ENCODE measurements at regions not wholly inside any gene's neighbourhood (a gene's known extent, or its start where the extent isn't known, plus 50 kb on each side); places are given as distances from the start of the nearest gene placed in this dataset.

GRCh38 chr11:59302991-59303390 lies 55.7 kb upstream of the OR5AN1 start:
- no peak for DNase-seq

DNA sequence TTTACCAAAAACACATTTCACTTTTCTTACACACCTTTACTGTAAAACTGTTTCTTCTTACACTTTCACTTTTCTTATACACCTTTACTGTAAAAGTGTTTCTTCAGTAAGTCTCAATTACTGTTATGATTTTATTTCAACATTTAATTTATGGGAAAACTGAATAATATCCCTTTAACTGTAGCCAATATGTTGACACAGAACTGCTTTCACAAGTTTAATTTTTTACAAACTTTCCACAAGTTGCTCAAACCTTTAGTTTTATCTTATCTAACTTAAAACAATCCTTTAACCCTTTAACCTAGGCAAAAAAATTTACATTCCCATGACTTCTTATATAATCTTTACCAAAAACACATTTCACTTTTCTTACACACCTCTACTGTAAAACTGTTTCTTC lies 63.3 kb upstream of the OR5AN1 start:
- no peak for DNase-seq

GRCh38 chr11:59292611-59293010 lies 66.1 kb upstream of the OR5AN1 start:
- no peak for DNase-seq

- no peak for DNase-seq
These were observed 67.5 kb upstream of the OR5AN1 start for GRCh38 chr11:59291228-59291627.

DNA sequence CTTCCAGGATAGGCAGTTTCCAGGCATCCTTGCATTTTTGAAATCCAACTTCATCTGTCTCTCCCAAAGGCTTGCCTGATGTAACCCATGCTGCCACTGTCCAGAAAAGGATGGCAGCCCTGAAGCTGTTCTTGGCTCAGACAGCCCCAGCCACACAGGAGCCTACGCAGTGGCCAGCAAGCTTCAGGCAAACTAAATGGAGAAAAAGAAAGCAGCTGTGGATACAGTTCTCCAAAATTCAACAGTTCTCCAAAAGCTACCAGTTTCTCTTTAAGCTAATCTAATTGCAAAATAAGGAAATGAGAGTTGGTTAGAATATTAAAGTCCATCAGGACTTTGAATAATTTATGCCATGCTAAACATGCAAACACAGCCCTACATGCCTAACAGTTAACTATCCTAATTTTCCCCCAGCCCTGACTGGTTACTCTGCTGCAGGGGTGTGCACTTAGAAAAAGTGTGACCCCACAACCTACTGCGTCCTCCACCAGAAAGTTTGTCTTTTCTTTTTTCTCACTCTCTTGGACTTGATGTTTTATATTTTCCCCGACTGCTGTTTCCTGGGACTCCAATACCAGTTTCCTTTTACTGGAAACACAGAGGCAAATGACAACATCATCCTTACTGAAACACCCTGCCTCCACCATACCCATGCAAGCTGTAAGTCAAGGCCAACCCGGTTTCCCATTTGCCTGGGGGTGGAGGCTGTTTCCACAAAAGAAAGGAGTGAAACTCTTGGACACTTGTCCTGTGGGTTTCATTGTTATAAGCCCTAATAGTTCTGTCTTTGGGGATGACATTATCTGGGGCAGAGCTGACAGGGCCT lies 69.1 kb upstream of the OR5AN1 start:
- DNase-seq = no peak

DNA sequence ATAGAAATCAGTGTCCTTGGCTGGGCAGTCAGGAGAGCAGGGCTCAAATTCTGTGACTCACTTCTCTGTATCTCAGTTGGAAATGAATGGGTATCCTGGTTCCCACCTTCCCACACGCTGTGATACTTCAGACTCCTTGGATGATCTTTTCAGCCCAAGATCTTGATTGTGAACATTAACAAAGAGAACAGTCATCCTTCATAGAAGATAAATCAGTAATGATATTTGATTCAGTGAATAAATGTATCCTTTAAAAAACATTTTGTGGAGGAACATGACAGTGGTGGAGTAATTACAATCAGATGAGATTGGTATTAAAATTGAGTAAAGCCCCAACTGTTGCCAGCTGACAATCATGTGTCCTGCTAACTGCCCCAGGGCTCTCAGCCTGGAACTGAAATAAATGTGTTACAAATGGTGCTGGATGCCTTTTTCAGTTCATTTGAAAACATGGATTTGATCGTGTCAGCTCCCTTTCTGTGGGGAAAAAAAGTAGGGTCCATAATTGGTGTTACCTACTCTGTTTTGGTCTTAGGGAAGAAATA lies 72.9 kb upstream of the OR5AN1 start:
- no peak for DNase-seq

DNA sequence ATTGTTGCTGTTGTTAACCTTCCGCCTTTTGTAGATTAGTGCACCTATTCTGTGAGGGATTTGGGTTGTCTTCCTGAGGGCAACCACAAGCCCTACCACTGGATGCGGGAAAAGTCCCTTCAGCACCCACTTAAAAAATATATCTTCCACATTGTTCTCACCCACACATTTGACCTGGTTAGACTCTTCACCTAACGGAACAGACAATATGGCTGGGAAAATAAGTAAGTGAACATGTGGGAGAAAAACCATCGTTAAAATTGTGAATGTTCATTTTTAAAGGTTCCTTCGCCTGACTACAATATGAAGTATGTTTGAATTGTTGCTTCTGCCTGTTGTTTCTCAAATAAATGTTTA lies 72.0 kb upstream of the MPEG1 start:
- no peak for DNase-seq

GRCh38 chr11:59283825-59284772 lies 71.4 kb upstream of the MPEG1 start:
- peak; percentile 80 for DNase-seq

- no peak for DNase-seq
These were observed 70.6 kb upstream of the MPEG1 start for GRCh38 chr11:59283311-59283710.

- DNase-seq = no peak
These were observed 68.5 kb upstream of the MPEG1 start for GRCh38 chr11:59281177-59281576.

DNA sequence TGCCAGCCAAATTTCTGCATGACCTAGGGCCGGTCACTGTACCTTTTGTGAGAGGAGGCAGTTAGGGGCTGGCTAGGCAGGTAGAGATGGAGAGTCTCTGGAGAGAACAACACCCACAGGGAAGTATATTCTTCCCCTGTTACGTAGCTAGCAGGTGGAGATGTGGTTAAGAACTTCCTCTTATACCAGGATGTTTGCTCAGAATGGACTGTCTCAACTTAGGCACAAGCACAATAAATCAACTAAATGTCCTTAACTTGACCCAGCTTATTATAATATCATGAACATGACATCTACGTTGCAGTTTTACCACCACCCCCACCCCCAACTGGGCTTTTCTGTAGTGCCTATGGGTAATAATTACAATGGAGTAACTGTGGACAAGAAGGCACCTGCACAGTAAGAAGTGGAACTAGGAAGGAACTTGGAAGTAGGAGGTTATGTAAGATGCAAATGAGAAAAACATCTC lies 60.7 kb upstream of the MPEG1 start:
- peak; percentile 73 for DNase-seq

DNA sequence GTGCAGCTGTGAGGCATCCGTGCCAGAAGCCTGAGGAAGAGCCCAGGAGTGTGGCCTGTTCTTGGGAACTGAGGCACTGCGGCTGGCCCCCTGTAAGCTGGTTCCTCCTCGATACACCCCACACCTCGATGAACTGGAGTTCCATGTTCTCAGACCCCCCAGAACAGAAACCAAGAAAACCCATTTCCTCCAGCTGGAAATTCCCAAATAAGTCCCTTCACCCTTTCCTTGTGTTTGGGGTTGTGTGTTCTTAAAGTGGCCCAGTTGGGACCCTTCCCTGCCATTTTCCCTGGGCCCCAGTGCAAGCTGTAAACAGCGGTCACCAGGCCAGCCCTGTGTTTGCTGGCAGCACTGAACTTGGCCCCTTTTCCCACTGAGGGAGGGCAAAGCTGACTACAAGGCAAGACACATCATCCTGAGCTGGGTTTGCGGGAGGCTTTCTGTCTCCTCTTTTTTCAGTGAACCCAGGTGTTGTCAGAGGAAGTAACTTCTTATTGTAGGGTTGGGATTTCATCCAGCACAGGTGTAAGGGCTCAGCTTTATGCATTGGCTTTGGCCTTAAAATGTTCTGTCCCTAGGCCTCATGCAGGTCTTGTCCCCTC lies 60.1 kb upstream of the MPEG1 start:
- DNase-seq = no peak

DNA sequence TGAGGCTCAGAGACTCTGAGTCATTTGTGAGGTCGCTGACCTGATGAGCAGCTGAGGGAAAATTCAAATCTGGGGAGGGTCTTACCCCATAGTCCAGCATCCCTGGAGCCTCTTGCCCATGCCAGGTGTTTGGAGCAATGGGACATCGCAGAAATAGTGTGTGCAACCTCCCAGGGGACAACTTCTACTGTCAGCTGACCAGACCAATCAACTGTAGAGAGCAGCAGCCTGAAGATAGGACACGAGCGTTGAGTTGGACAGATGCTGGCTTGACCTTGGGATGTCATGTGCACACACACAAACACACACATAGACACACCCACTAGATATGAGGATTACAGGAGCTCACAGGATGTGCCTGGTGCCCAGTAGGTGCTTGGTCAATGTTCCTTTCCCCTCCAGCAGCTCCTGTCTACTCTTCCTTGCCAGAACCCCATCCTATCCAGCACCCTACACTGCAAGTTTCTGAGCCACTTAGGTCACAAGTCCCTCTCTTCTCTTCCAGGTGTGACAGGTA lies 59.1 kb upstream of the MPEG1 start:
- DNase-seq = no peak

DNA sequence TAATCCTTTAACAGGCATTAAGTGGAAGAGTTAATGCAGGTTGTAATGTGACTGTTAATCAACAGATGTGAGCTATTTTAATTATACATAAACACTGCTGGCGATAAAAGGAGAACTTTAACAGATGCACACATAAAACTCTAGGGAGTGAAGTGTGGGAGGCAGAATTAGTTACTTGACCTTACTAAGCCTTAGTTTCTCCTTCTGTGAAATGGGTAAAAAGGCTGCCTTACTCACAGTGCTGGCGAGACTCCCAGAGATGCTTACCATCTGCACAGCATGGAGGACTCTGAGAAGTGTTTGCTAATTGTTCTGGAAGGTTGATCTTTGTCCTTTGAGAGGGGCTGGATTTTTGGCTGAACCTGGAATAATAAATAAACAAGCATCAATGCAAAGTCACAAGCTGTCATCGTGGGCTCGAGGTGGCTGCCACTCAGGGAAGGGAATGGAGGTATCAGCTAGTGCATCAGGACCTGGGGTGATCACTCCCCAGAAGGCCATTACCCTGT lies 58.6 kb upstream of the MPEG1 start:
- no peak for DNase-seq

- DNase-seq = no peak
These were observed 55.2 kb upstream of the MPEG1 start for GRCh38 chr11:59267736-59268475.

DNA sequence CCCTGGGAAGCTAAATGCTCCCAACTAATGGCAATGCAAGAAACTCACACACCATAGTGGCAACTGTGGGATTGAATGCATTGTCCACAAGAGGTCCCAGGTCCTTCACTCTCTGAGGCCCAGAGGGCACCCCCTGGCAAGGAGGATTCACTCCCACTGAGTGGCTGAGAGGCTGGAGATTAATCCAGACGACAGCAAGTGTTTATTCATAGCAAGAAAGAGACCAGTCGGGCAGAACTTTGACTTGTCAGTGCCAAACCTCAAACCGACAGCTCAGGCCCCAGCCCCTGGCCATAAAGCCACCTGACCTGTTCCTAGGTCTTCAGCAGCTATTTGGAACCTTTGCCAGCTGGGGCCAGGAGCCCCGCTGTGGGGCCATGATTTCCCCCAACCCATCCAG lies 54.5 kb upstream of the MPEG1 start:
- no peak for DNase-seq

DNA sequence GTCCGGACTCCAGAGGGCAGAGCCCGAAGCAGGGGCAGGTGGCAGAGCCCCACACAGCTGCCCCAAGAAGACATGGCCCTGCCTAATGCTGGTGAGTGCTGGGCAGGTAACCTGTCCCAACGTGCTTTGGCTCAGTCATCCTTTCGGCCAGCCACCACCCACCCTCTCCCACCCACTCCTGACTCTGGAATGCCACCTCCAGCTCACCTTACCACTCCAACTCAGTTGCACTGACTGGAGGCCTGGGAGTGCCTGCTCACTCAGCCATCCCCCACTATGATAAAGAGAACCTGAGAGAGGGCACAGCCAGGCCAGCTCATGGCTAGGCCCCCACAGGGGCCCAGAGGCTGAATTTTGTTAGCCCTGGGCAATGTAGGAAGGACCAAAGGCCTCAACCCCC lies 53.8 kb upstream of the MPEG1 start:
- DNase-seq = no peak

DNA sequence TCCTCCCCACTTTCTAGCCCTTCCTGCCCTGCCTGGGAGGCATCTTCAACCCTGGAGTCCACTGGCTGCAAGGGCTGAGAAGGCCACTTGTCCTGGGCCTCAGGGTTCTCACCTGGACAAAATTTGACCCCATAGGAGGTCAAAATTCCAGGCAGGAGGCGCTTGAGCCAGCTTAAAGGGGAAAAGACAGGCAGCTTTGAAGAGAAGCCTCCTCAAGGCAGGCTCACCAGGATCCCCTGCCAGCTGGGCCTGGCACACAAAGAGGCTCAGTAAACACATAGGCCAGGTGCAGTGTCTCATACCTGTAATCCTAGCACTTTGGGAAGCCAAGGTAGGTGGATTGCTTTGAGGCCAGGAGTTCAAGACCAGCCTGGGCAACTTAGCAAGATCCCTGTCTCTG lies 53.0 kb upstream of the MPEG1 start:
- no peak for DNase-seq

- no peak for DNase-seq
These were observed 52.0 kb upstream of the MPEG1 start for GRCh38 chr11:59264736-59265135.

DNA sequence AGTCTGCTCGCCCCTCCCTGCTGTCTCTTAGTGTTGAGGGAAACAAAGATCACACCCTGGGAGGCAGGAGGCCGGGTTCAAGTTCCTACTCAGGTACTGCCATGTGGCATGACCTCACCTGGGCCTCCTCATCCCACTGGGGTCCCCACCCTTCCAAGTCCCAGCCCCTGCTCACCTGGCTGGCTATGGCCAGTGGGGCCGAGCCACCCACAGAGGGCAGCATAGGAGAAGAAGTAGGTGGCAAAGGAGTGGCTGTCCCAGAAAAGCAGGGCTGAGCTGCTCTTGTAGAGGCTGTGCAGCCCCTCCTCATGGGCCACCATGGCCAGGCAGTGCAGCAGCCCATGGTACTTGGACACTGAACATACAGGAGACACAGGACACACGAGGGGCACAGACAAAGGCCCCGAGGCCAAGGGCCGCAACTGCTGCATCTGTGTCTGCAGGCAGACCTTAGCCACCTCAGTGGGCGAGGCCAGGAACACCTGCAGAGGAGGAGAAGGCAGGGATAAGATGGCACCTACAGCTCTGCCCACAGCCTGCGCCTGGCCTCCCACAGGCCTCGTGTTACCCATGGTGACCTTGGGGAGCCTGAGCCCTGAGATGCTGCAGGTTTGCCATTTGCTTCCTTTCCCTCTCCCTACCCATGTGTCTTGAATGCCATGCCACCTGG lies 50.6 kb upstream of the MPEG1 start:
- DNase-seq = peak; percentile 49
